ENCODE measurements at regions not wholly inside any gene's neighbourhood (a gene's known extent, or its start where the extent isn't known, plus 50 kb on each side); places are given as distances from the start of the nearest gene placed in this dataset.

GRCh38 chr22:22714600-22715335 lies 70.4 kb downstream of the GGTLC2 start:
- H3K27me3 ChIP-seq (replicated peaks; ENCODE audit: insufficient read depth, low read depth, low read length, poor library complexity): peaks cover 7% of the 10 kb centered on the region
- no peak overlapping the region for H3K27ac ChIP-seq (ENCODE audit: low read depth, low read length, poor library complexity, severe bottlenecking)
- CTCF ChIA-PET: no interaction called here
- BruUV-seq (replicated peaks): no TSS peak
- TF ChIP-seq CTCF (conservative IDR thresholded peaks at IDR 0.05; ENCODE audit: low read depth, low read length) (no peak), EZH2 (IDR thresholded peaks at IDR 0.05; ENCODE audit: borderline replicate concordance, low read depth, low read length, poor library complexity, severe bottlenecking) (no peak)
- POLR2A ChIA-PET (ENCODE audit: low non-redundant PET): no interaction called here
- H3K4me1 ChIP-seq (ENCODE audit: insufficient read depth, low read length, poor library complexity, severe bottlenecking): no peaks in the 10 kb centered on the region
- no peaks in the 10 kb centered on the region for H3K9me3 ChIP-seq (ENCODE audit: low read depth, low read length, poor library complexity, severe bottlenecking)
- intact Hi-C loops (cut with micrococcal nuclease; ENCODE audit: unreplicated experiment): no loop called here
- DNase-seq (ENCODE audit: low spot score): no peak
- no peak overlapping the region for H3K4me3 ChIP-seq (ENCODE audit: low read depth, low read length, poor library complexity, severe bottlenecking)
- H3K36me3 ChIP-seq (ENCODE audit: insufficient read depth, low read length, poor library complexity, severe bottlenecking): no peaks in the 10 kb centered on the region

- BruUV-seq (replicated peaks): no TSS peak
- no peak for DNase-seq (ENCODE audit: low spot score)
- no peaks in the 10 kb centered on the region for H3K36me3 ChIP-seq (ENCODE audit: insufficient read depth, low read length, poor library complexity, severe bottlenecking)
- H3K4me1 ChIP-seq (ENCODE audit: insufficient read depth, low read length, poor library complexity, severe bottlenecking): no peaks in the 10 kb centered on the region
- intact Hi-C loops (cut with micrococcal nuclease; ENCODE audit: unreplicated experiment): no loop called here
- H3K27ac ChIP-seq (ENCODE audit: low read depth, low read length, poor library complexity, severe bottlenecking): no peak overlapping the region
- CTCF ChIA-PET: no interaction called here
- H3K27me3 ChIP-seq (replicated peaks; ENCODE audit: insufficient read depth, low read depth, low read length, poor library complexity): peaks cover 7% of the 10 kb centered on the region
- no peaks in the 10 kb centered on the region for H3K9me3 ChIP-seq (ENCODE audit: low read depth, low read length, poor library complexity, severe bottlenecking)
- H3K4me3 ChIP-seq (ENCODE audit: low read depth, low read length, poor library complexity, severe bottlenecking): no peak overlapping the region
- TF ChIP-seq EZH2 (IDR thresholded peaks at IDR 0.05; ENCODE audit: borderline replicate concordance, low read depth, low read length, poor library complexity, severe bottlenecking): no peak
- TF ChIP-seq CTCF (conservative IDR thresholded peaks at IDR 0.05; ENCODE audit: low read depth, low read length): no peak
- POLR2A ChIA-PET (ENCODE audit: low non-redundant PET): no interaction called here
Measured at GRCh38 chr22:22716136-22716665, 71.8 kb downstream of the GGTLC2 start.

GRCh38 chr22:22717664-22718063 lies 73.2 kb downstream of the GGTLC2 start:
- TF ChIP-seq EZH2 (IDR thresholded peaks at IDR 0.05; ENCODE audit: borderline replicate concordance, low read depth, low read length, poor library complexity, severe bottlenecking): no peak
- no peak for TF ChIP-seq CTCF (conservative IDR thresholded peaks at IDR 0.05; ENCODE audit: low read depth, low read length)
- Histone ChIP-seq H3K36me3 (ENCODE audit: insufficient read depth, low read length, poor library complexity, severe bottlenecking) (no peaks in the 10 kb centered on the region), H3K4me3 (ENCODE audit: low read depth, low read length, poor library complexity, severe bottlenecking) (no peak overlapping the region), H3K4me1 (ENCODE audit: insufficient read depth, low read length, poor library complexity, severe bottlenecking) (no peaks in the 10 kb centered on the region), H3K27me3 (replicated peaks; ENCODE audit: insufficient read depth, low read depth, low read length, poor library complexity) (peaks cover 7% of the 10 kb centered on the region), H3K27ac (ENCODE audit: low read depth, low read length, poor library complexity, severe bottlenecking) (no peak overlapping the region), H3K9me3 (ENCODE audit: low read depth, low read length, poor library complexity, severe bottlenecking) (no peaks in the 10 kb centered on the region)
- ChIA-PET CTCF (no interaction called here), POLR2A (ENCODE audit: low non-redundant PET) (no interaction called here)
- no TSS peak for BruUV-seq (replicated peaks)
- intact Hi-C loops (cut with micrococcal nuclease; ENCODE audit: unreplicated experiment): no loop called here
- no peak for DNase-seq (ENCODE audit: low spot score)

Measured in A673 (cell line).